ENCODE measurements at regions not wholly inside any gene's neighbourhood (a gene's known extent, or its start where the extent isn't known, plus 50 kb on each side); places are given as distances from the start of the nearest gene placed in this dataset.

DNA sequence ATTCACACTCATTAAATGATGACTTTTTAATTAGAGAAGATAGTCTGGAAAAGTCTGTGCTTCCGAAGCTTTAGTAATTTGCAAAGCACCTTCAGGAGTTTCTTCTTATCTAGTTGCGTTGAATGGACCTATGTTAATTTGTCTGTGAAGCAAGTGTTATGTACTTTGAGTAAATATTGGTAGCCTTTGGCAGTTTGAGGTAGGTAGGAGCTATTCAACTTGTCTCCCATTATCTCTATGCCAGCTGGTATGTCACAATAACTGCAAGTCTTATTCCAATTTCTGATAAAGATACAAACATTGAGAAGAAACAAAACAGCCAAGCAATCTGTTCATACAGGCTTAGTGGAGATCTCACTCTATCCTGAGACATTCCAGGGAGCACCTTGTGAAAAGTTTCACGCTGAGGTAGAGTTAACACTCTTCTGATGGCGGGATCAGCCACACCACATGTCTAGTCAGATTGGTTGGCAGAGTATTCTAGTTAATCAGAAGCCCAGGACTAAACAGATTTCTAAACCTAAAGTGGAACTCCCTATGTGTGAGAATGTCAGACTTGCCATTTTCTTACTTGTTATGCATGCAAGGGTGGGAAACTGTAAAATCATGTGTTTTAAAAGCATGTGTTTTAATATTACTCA is 219.8 kb upstream of the MANEA start:
- no peak for DNase-seq (ENCODE audit: low read depth in 2 of 2)

DNA sequence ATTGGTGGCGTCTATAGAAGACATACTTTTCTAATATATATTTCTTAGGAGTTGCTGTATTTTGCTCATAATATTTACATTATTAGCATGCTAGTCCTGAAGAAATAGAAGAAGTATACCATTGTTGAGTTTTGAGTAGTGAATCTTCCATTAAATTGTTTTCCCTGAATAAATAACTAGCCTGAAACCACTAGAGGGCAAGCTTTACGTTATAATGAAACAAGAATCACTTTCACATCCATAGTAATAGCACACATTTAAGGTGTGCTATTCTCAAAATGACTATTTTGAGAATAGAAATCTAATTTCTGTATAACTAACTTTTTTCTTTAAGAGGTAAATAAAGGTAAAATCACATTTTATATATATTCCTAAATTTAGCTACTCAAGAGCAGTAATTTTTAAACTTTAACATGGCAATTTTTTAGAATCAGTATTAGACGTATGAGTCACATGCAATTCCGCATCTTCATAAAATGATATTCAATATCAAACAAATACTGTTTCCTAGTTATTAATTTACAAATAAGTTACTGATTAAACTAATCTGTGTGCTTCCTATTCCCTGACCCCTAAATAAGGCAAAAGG is 213.2 kb upstream of the MANEA start:
- no peak for DNase-seq (ENCODE audit: low read depth in 2 of 2)

DNA sequence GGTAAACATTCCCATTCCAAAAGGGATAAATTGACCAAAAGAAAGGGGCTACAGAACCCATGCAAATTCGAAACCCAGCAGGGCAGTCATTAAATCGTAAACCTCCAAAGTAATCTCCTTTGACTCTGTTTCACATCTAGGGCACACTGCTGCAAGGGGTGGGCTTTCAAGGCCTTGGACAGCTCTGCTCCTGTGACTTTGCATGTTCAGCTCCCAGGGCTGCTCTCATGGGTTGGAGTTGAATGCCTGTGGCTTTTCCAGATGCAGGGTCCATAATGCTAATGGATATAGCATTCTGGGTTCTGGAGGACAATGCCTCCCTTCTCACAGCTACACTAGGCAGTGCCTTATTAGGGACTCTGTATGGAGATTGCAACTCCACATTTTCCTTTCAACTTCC is 211.9 kb upstream of the MANEA start:
- DNase-seq (ENCODE audit: low read depth in 2 of 2), result no peak

DNA sequence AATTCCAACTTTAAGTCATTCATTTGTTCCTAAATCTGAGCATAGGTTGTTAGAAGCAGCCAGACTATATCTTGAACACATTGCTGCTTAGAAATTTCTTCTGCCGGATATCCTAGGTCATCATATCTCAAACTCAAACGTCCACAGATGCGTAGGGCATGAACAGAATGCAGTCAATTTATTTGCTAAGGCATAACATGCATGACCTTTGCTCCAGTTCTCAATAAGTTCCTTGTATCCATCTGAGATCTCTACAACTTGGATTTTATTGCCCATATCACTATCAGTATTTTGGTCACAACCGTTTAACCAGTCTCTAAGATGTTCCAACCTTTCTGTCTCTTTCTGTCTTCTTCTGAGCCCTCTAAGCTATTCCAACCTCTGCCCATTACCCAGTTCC is 210.9 kb upstream of the MANEA start:
- DNase-seq (ENCODE audit: low read depth in 2 of 2), result no peak

DNA sequence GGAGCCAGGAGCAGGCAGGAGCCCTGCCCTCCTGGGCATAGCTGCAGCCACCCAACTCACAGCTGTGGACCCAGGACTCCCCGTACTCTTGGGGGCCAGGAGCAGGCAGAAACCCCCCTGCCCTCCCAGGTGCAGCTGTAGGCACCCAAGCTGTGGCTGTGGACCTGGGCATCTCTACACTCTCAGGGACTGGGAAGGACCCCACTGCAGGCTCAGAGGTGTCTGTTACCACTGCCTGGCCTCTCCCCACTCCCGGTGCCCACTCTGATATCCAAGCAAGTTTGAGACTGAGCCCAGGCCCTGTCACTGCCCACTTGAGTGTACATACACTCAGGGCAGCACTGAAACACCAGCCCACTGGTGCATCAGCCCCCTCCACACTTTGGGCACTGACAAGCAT is 193.5 kb upstream of the MANEA start:
- DNase-seq (ENCODE audit: low read depth in 2 of 2), result no peak

DNA sequence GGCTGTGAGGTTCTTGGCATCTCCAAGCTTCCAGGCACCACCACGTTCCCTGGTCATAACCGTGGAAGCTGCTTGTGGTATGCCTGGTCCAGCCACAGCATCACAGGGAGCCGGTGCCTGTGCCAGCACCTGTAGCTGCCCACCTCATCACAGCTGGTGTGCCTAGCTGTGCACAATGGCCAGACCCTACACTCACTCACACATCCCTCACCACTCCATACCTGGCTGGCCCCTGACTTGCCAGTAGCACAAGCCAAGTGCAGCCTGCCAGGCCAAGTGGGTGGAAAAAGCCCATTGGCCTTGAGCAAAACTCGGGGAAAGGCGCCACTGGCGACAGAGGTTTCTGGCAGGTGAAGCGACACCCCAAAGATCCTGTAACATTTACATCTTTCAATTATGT is 192.3 kb upstream of the MANEA start:
- DNase-seq (ENCODE audit: low read depth in 2 of 2), result no peak

DNA sequence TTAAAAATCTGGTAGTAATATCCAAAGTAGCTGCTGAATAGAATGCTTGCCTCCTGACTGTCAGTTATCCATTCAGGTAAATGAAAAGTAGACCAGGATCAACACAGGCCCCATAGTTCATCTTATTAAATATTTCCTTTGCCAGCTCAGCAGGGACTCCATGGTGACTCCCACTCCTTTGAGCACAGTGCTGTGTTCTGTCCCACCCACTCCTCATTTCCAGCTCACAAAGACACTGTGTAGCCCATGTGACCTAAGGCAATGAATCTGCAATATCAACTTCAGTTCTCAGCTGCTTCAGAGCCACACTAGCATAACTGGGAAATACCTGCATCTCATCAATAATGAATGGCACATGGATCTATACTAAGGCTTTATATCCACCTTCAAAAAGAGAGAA is 189.5 kb upstream of the MANEA start:
- DNase-seq (ENCODE audit: low read depth in 2 of 2), result no peak

DNA sequence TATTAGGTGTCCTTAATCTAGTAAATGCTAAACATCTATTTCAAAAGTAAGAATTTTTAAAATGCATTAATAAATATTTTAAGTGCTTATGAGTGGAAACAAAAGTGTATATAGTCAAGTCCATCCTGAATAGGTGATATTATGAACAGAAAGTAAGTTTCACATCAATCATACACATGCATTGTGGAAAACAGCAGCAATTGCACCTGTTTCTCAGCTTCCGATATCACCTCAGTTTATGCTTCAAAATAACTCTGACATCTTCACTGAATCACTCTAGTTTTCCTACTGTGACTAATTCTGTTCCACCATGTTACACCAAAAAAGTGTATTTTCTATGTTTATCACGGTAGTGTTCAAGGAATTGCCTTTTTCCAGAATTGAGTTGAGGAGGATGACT is 172.6 kb upstream of the MANEA start:
- DNase-seq (ENCODE audit: low read depth in 2 of 2), result no peak

DNA sequence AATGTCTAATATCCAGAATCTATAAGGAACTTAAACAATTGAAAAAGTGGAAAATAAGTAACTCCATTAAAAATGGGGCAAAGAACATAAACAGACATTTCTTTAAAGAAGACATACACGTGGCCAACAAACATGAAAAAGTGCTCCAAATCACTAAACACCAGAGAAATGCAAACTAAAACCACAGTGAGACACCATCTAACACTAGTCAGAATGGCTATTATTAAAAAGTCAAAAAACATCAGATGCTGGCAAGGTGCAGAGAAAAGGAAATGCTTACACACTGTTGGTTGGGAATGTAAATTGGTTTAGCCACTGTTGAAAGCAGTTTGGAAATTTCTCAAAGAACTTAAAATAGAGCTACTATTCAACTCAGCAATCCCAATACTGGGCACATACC is 169.2 kb upstream of the MANEA start:
- DNase-seq (ENCODE audit: low read depth in 2 of 2), result no peak

DNA sequence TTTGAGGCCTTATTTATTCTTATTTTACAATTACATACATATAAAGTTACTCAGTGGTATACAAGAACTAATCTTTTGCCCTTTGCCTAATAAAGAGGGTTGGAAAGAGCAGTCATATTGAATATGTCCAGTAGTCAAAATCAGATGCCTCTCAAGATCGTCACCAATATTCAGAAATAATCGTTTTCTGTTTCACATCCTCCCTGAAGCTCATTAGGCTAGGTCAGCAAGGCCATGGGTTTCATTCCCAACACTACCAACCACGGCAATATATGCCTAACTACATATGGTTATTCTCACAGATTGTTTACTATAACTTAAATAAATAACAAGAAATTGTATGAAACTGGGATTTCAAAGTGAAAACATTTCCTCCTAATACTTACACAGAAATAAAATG is 167.2 kb upstream of the MANEA start:
- no peak for DNase-seq (ENCODE audit: low read depth in 2 of 2)

DNA sequence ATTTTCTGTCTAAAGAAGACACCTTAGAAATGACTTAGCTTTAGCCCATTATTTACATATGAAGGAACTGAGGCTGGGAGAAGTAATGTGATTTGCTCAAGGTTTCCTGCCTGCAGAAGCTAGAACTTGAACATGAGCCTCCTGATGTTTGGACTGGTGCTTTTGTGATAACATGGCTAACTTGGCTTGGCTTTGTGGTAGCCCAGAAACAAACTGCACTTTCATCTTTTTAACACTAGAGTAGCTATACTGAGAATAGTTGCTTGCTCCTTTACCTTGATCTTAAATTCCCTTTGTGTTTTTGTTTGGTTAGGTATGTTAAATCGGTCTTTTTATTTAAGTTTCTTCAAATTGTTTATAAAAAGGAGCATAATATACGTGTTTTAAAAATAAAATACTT is 163.5 kb upstream of the MANEA start:
- DNase-seq (ENCODE audit: low read depth in 2 of 2), result no peak

DNA sequence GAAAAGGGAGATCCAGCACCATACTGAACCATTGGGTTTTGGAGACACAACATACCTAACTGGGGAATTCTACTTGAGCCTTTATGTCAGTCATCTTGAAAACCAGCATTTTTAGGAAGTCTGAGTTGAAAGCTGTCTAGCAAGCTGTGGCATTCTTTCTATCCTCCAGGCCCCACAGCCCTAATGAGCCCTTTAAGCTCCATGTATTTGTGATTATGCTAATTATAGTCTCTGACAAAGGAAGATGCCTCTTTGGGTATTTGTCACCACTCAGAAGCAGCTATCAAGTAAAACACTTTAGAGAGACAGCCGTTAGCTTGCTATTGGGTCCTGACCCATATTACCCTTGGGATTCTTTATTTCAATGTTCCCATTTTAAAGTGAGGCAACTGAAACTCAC is 159.5 kb upstream of the MANEA start:
- no peak for DNase-seq (ENCODE audit: low read depth in 2 of 2)

DNA sequence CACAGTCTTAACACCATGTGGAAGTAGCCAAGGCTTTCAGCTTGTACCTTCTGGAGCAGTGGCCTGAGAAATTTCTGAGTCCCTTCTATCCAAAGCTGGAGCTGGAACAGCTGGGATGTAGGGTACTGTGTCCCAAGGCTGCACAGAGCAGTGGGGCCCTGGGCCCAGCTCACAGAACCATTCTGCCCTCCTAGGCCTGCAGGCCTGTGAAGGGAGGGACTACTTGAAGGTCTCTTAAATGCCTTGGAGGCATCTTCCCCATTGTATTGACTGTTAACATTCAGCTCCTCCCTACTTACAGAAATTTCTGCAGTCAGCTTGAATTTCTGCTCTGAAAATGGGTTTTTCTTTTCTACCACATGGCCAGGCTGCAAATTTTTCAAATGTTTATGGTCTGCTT is 156.5 kb upstream of the MANEA start:
- no peak for DNase-seq (ENCODE audit: low read depth in 2 of 2)

DNA sequence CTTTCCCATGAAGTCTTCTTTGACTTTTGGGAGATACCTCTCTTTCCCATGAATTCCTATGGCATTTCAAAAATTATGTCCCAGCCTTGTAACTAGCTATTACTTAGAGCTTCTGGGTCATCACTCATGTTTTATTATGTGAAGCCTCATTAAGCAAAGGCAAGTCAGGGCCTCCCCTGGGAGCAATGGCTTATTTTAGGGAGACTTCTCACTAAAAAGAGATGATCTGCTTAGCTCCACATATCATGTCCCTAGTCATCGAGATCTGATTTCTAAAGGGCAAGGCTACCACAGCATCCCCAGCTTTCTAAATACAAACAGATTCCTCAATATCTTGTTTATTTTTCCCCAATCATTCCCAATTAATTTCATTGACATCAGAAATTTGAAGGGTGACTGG is 154.0 kb upstream of the MANEA start:
- DNase-seq (ENCODE audit: low read depth in 2 of 2), result no peak

DNA sequence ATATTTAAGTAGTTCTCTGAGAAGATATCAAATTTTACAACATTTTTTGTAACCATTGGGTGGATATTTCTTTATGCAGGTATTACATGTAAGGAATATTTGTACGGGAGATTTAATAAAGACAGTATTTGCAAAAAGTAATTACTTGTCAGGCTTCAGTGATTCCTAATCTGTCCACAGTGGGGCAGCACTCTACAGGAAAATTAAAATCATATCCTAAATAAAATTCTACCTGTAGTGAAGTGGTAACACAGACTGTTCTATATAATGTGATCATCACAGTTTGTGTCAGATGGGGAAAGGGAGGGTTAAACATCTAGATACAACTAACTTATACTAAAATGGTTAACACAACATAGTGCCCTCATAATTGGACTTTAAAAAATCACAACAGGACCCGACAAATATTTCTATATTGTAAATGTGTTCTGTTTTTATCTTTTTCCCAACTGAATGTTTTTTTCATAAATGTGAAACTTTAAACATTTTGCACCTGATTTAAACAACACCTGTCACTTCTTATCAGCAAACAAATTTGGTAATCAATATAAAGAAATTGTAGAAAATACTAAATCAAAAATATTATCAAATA is 145.6 kb upstream of the MANEA start:
- peak; percentile 3 to 13 for DNase-seq (ENCODE audit: low read depth in 2 of 2)

DNA sequence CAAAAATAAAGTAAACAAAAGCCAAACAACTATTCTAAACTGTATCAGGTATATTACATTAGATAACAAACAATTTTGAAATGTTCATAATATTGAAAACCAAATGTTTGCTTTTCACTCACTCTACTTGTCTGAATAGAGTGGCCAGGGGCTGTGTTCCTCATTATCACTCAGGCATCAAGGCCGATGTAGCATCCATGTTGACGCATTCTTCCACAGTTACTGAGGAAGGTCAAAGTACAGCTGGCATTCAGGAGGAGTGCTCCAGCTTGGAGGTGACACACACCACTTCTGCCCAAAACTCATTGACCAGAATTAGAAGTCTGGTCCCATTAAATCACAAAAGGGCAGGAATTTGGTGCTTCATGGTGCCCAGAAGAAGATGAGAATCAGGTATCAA is 137.6 kb upstream of the MANEA start:
- DNase-seq (ENCODE audit: low read depth in 2 of 2), result no peak

DNA sequence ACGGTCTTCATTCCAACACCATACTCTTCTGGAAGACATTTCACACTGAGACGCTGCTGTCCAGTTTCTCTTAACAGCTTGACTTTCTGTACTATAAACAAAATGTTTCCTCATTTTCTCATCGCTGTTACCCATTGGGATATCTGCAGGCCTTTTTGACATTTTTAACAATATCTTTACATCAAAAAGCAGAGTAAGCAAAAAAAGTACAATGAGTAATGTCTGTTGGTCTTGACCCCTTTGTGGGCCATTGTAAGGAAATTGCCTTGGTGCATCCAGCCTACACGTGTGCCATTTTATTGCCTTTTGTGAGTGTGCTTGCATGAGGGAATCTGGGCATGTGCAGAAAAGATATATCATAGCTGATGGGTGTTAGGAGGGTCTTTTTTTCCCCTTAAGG is 129.1 kb upstream of the MANEA start:
- DNase-seq (ENCODE audit: low read depth in 2 of 2), result no peak

DNA sequence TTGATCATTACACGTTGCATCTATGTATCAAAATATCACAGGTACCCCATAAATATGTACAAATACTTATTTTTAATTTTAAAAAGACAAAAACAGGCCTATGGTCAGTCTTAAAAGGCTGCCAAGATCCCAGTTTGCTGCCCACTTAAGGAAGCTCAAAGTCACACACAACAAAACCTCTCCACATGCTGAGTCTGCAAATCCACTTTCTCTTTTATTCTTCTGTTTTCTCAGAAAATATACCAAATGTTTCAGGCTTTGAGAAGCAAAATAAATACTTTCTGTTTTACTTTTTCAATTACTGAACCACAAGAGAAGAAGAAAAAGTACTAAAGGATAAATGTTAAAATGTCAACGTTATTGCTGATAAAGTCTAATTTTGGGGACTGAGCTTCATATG is 107.8 kb upstream of the MANEA start:
- DNase-seq (ENCODE audit: low read depth in 2 of 2), result no peak

DNA sequence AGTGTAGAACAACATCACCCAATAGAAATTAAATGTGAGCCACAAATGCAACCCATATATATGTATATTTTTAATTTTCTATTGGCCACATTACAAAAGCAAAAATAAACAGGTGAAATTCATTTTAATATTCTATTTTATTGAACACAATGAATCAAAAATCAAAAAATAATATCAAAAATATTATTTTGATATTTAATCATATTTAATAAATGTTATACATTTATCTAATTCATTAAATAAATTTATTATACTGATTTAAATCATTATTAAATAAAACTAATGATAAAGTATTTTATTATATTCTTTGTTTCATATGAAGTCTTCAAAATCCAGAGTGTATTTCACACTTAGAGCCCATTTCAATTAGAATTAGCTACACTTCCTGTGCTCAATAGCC is 98.4 kb upstream of the MANEA start:
- no peak for DNase-seq (ENCODE audit: low read depth in 2 of 2)

DNA sequence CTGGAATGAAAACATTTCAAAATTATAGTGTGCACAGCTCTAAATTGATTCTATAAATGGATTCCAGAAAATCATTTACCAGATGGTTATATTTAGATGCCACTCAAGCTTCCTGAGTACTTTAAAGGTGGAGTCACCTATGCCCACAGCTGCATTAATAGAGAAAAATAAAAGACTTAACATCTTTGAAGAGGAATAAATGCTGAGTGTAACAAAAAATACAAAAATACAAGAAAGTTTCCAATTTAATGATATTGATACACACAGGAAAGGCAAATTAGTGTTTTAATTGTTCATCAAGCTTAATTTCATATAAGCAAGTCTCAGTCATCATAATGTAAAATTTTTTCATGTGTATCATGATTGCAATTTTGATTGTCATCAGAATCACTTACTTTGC is 89.5 kb upstream of the MANEA start:
- no peak for DNase-seq (ENCODE audit: low read depth in 2 of 2)

DNA sequence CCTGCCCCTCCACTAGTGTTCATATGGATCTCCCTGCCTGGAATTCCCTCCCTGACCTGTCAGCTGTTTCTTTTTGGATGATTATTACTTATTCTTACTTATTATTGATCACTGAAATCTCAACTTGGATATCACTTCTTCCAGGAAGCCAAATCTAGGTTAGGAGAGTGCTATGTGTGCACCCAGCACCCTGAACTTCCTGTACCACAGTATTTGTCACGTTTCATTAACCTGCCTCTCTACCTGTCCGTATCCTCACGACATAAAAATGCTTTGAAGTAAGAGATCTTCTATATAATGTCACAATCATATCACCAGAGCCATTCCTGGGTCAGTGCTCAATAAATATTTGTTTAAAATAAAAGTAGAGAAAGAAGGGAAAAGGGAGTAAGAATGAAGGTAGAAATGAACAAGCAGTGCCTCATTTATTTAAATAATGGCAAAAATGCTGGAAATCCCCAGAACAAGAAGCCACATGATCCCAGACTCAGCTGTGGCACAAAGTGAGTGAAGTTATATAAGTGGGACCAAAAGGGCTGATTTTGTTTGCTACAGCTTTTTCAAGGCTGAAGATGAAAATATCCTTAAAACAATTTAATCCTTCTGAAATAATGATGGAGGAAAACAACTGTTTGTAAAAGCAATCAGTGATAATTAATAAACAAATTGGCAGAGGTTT is 88.0 kb upstream of the MANEA start:
- DNase-seq (ENCODE audit: low read depth in 2 of 2), result no peak

DNA sequence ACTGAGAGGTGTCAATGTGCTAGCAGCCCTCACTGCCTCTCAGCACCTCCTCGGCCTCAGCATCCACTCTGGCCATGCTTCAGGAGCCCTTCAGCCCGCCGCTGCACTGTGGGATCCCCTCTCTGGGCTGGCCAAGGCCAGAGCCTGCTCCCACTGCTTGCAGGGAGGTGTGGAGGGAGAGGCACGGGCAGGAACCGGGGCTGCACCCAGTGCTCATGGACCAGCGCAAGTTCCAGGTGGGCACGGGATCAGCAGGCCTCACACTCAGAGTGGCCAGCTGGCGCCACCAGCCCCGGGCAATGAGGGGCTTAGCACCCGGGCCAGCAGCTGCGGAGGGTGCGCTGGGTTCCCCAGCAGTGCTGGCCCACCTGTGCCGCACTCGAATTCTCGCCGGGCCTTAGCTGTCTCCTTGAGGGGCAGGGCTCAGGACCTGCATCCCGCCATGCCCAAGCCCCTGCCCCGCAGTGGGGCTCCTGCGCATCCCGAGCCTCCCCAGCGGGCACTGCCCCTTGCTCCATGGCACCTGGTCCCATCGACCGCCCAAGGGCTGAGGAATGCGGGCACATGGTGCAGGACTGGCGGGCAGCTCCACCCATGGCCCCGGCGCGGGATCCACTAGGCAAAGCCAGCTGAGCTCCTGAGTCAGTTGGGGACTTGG is 80.4 kb upstream of the MANEA start:
- no peak for DNase-seq (ENCODE audit: low read depth in 2 of 2)

Data from activated CD4-positive, alpha-beta T cell treated with anti-CD3 and anti-CD28 coated beads for 24 hours (primary cell).